Superior temporal gyrus (tissue), 1 donor: ENCODE measurements at regions not wholly inside any gene's neighbourhood (a gene's known extent, or its start where the extent isn't known, plus 50 kb on each side); places are given as distances from the start of the nearest gene placed in this dataset.
"Not testable (repeated sequence)": the region's sequence is repeated elsewhere in the genome, so short reads cannot be mapped to it uniquely, and the experiment has no call there.

Source experiments
- DNase-seq: peaks from one replicate; pipeline ENCODE4 v3.0.0-alpha.2; 2016; ENCODE audit errors: extremely low spot score

DNA sequence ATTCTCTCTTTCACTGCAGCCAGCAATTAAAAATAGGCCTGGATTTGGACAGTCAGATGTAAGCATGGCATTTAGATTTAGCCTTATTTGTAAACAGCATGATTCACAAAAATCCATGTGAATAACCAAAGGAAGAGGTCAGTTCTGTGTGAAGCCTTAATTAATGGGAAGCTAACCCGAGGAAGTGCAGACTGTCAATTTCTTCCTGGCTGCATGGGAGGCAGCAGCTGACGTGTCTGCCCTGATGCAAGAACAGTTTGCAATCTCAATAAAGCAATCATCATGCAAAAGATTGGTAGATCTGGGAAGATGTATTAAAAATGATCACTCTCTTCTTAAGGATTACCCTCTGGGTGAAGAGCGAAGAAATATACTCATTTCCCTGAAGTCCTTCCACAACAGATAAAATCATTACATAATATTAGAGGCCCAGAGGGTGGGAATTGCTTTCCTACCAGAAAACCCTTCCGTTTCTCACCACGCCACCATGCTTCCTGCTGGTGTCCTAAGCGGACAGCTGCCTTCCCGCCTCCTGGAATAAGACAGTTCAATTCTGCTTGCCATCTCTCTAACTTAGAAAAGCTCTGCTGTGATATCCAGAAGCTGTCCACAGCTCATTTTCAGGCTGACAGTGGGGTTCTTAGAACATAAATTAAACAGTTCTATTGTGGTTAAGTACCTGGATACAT is 526.7 kb upstream of the NRP1 start:
- DNase-seq = no peak

DNA sequence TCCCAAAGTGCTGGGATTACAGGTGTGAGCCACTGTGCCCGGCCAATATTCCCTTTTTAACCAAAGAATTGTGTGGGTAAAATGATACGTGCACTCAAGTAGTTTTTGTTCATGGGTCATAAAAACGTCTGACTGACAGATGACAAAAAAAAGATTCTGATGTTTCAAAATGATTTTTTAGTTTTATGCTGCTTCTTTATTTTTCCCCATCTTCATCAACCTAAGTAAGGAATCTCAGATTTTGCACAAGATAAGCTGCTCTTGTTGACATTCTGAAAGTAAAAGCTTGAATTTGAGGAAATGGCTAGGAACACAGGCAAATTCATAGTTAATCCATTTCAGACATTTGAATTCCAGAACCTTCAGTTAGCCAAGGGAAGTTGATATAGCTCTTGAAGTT is 526.1 kb upstream of the NRP1 start:
- DNase-seq = no peak

DNA sequence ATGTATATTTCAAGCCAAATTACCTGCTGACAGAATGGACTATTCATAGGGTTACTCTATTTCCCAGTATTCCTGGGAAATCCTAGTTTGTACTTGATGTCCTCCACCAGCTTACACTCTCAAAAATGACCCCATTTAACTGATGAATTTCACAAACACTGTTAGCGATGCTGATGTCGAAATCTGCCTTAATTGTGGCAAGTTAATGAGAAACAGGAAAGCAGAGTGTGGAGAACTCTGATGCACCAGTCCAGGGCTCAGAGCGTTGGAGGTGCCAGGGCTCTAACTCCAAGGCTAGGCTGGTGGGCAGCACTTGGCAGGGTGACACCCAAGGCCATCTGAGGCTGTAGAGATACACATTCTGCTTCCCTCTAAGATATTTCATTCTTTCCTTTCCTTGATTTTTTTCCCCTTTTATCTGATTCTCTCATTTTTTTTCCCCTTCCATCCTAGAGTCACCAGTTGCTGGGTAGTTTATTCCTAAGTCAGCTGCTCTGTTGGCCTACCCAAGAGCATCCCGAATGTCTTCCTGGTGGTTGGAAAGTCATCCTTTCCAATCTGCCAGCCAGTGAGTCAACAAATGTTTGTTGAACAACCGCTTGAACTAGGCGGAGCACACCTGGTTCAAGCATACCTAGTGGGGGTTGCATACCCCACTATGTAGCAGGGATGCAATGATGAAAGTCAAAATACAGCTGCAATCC is 525.0 kb upstream of the NRP1 start:
- no peak for DNase-seq

DNA sequence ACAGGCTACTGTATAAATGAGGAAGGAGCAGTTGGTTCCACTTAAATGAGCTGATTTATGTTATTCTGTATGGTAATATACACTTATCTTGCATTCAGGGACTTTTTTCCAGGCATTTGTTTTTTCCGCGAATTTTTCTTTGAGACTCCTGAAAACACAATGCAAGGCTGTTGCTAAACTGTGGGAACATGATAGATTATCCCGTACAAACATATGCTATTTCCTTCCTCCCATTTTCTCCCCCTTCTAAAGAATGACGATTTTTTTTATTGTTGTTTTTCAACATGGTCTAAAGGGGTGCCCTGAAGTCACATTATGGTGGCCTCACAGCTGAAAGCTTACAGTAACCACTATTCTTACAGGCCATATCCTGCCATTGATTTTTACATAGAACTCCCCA is 523.9 kb upstream of the NRP1 start:
- DNase-seq = no peak

DNA sequence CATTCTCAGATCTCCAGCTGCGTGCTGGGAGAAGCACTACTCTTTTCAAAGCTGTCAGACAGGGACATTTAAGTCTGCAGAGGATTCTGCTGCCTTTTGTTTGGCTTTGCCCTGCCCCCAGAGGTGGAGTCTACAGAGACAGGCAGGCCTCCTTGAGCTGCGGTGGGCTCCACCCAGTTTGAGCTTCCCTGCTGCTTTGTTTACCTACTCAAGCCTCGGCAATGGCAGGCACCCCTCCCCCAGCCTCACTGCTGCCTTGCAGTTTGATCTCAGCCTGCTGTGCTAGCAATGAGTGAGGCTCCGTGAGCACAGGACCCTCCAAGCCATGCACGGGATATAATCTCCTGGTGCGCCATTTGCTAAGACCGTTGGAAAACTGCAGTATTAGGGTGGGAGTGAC is 518.8 kb upstream of the NRP1 start:
- not testable (repeated sequence) for DNase-seq

DNA sequence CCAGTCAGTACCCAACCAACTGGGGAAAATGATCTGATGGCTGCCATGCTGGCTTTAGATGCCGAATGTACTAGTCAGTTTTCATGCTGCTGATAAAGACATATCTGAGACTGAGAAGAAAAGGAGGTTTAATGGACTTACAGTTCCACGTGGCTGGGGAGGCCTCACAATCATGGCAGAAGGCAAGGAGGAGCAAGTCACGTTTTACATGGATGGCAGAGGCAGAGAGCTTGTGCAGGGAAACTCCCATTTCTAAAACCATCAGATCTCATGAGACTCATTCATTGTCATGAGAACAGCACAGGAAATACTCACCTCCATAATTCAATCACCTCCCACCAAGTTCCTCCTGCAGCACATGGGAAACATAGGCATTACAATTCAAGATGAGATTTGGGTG is 508.9 kb upstream of the NRP1 start:
- no peak for DNase-seq

DNA sequence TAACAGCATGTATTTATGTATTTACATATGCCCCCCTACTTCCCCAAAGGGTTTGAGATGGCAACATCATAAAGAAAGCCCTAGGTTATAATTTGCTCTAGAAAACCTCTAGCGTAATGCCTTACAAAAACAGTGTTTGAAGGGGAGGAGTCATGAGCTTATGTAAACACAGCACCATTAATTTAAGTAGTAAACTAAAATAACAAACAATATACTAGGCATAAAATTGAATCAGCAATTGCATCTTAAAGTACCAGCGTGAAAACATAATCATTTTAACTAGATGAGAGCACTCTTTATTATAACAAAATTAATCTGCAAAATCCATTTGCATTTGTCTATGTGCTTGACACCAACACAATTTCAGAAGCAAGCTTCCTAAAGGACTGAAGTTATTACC is 507.2 kb upstream of the NRP1 start:
- no peak for DNase-seq

DNA sequence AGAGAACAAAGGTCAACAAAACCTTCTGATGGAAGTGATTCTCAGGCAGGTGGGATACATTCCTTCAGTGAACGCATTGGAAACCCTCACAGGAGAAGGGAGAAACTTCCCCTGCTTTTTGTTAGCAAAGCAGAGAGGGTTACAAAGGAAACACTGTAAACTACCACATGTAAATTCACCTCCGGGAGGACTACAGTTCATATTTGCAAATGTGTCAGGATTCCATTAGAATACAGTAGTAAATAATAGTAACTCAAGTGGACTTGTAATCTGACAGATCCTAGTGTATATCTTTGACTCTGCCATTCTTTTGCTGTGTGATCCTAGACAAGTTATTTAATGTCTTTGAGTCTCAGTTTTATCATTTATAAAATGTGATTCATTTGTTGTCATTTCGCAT is 504.3 kb upstream of the NRP1 start:
- DNase-seq = no peak

DNA sequence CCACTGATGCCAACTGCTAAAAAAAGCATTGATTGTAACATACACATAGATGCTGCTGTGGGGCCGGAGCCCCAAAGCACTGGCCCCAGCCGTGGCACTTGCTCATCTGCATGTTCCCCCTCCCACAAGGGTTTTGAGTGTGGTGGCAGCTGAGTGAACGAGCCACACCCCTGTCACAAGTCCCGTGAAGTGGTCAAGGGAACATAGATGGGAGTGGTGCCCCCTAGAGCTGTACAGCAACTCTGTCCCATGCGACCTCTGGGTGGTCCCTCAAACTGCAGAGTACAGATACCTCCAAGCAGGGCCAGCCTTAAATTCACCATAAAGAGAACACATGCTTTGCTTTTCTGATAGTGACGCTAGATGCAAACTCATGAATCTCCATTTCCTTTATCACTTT is 503.3 kb upstream of the NRP1 start:
- DNase-seq = no peak

DNA sequence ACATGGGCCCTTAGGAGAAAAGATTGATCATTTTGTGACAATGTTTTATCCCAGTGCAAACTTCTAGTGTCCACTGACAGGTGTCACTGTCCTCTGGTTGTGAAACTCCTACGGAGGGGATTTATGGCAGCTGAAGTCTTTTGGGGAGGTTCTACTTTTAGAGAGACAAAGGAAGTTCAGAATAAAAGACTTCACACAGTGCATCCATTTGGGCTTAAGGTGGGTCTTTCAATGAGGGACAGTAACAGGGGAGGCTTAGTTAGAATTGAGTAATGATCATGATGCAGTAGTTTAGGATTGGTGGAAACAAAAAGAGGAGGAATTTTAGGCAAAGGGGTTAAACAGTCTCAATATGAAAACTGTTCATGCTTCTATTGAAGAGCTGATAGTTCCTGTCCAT is 501.1 kb upstream of the NRP1 start:
- DNase-seq = no peak

DNA sequence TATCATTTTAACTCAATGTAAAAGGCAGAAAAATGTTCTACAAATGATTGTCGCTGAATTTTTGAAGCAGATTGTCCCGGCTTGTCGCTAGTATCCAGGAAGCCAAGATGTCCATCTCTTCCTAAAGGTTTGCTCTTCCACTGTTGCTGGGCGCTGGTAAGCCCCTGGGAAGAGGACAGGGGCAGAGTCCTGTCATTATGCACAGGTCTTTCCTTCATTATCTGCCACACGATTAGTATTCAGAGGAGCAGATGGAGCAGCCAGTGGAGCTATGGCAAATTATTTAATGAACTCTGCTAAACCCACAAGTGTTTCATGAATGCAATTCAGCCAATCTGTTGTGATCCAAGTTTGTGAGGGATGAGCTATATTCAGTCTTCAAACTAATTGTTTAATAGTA is 499.1 kb upstream of the NRP1 start:
- no peak for DNase-seq

DNA sequence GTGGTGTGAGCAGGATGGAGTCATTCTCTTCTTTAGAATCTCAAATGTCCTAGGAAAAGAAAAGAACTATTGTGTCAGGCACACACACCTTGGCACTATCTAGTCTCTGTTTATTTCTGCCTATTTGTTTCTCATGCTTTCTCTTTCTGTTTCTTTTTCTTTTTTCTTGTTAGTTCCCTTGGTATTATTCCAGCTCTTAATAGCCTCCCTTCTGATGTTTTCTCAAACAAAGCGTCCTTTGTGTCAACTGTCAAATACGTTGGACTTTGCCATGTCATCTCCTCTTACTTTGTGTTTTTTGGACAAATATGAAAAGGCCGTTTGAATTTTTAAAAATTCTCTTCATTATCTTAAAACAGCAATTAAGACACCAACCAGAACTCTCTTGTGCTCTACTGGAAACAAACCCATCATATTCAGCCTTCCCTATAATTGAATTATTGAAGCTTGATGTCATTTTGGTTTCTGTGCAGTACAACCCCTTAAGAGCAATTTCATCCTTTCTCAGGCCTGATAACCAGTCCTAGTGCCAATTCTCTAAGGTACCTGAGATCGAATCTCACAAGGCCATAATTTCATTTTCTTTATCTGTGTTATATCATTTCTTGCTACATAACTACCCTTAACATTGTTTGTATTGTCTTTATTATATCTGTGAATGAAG is 497.8 kb upstream of the NRP1 start:
- no peak for DNase-seq

DNA sequence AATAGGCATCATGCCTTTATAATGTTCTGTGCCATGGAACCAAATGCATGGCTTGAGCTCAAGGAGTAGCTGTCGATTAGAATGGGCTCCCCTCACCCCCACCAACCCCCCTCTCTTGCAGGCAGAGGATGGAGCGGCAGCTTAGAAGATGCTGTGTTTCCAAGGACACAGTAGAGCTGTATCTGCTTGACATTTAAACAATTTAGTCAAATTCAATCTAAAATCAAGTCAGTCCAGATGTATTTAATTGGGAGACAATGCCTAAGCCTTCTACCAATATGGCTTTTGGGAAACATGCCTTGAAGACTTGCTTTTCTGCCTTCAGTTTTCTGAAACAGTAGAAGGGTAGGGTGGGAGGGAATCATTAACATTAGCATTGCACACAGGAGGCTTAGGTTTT is 497.1 kb upstream of the NRP1 start:
- DNase-seq = no peak

DNA sequence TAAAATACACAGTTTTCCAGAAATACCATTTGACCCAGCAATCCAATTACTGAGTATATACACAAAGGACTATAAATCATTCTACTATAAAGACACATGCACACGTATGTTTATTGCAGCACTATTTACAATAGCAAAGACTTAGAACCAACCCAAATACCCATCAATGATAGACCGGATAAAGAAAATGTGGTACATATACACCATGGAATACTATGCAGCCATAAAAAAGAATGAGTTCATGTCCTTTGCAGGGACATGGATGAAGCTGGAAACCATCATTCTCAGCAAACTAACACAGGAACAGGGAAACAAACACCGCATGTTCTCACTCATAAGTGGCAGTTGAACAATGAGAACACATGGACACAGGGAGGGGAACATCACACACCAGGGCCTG is 495.4 kb upstream of the NRP1 start:
- DNase-seq = not testable (repeated sequence)

DNA sequence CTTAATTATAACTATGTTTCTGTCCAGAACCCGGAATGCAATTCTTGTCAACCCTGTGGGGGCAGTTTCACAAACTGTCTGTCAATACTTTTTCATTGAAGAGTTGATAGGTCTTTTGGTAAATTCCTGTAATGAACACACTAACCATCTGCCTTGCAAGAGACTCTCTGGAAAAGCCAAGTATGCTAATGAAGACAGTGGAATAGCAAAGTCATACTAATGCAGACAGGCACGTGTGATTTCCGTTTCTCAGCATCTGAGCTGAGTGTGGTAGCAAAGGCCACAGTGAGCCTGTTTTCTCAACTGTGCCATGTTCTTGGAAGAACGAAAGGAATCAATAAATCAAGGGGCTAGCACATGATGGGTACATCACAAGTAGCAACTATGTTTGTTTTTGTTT is 494.1 kb upstream of the NRP1 start:
- DNase-seq = no peak

DNA sequence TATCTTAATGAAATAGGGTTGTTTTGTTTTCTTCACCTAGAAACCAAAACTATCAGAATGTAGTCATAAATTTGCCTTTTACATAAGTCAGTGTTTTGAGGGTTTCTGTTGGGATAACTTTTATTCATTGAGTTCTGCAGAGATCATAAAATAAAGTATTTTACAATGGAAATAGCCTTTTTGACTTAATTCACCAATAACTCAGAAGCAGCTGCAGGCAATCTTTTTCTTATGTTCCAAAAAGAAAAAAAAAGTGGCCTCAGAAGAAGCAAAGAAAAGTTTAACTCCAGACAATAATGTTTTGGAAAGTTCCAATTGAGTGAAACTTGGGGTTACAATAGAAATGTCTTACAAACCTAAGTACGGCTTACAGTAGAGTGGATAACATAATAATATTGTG is 491.7 kb upstream of the NRP1 start:
- DNase-seq = no peak

DNA sequence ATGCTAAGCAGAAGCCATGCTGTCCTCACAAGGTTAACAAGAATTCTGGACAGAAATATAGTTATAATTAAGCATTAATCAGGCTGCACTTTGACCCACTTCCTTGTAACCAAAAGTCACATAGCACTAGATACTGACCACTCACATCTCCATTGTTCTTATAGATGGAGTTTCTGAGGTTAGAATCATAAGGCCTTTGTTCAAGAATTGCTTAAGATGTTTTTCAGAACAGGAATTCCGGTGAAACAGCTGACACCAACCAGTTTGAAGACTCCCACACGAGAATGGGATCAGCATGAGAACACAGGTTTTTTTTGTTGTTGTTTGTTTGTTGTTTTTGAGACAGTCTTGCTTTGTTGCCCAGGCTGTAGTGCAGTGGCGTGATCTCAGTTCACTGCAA is 488.3 kb upstream of the NRP1 start:
- no peak for DNase-seq

DNA sequence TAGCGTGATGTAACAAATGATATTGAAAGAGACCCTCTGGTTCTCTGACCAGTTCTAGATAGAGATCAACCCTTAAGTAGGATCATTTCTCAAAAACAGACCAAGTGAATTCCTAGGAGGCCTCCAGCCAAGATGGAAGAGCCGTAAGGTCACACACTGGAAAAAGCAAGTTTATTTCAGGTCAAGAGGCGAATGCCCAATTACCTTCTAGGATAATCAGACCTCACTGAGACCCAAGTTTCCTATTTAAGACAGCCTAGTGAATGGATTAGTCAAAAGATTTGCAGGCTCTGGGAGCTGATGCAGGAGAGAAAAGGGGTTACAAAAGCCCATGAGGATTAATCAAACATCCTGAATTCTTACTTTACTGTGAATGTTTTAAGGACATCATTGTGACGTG is 486.1 kb upstream of the NRP1 start:
- DNase-seq = no peak

DNA sequence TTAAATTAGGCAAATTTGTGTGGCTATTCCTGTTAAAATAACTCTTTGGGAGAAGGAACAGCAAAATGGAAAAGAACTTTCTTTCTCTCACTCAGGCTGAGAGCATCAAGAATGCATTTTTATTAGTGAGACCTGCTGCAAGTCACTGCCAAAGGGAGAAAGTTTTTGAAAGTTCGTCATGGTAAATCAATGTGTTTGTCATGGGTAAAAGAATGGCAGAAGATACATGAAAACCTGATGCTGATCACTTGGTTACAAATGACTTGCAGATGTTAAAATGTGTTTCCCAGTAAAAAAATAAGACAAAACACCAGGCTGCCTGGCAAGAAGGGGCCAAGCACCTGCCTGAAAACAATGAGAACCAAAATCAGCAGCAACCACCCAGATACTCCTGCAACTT is 484.7 kb upstream of the NRP1 start:
- DNase-seq = no peak

DNA sequence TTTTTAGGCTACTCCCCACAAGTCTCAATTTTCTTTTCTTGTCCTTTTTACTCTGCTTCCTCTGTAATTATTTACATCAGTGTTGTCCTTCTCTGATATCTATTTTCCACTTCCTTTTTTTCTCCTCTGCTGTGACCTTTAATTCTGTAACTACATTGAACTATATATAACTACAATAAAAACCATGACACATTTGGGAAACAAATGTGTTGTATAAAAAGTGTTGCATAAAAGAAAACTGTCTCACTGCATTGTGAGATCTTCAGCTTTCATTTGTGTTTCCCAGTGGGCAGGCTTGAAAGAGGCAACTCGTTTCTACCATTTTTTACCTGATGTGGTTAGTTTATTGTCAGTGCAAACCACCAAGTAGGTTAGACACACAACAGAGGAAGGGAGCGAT is 483.9 kb upstream of the NRP1 start:
- no peak for DNase-seq

DNA sequence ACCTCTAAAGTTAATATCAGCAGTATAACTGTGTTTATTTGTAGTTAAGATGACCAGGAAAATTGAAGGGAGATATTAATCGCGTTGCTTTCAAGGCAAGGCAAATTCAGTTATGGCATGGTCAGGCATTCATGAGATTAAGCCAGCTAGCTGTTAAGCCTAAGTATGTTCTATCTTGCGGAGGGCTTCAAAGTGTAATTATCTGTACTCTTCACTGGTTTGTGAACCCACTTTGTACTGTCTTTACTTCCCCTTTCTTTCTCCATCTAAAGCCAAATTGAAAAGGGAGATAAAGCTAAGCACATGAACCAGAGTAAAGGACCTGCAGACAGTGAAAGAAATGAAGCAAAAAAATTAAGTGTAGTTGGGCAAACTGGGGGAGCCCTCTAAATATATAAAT is 483.1 kb upstream of the NRP1 start:
- DNase-seq = no peak

DNA sequence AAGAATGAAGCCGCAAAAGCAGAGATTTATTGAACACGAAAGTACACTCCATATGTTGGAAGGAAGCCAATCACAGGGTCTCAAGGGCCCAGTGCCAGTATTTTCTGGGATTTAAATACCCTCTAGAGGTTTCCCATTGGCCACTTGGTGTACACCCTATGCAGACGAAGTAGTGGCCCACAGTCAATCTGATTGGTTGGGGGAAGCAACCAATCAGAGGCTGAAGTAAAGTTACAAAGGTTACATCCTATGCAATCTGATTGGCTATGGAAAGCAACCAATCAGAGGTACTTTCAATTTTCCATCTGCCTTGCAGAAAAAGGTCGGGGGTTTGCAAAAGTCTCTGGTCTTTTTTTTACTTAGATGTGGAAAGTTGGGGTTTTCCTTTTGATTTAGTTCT is 481.3 kb upstream of the NRP1 start:
- DNase-seq = no peak

DNA sequence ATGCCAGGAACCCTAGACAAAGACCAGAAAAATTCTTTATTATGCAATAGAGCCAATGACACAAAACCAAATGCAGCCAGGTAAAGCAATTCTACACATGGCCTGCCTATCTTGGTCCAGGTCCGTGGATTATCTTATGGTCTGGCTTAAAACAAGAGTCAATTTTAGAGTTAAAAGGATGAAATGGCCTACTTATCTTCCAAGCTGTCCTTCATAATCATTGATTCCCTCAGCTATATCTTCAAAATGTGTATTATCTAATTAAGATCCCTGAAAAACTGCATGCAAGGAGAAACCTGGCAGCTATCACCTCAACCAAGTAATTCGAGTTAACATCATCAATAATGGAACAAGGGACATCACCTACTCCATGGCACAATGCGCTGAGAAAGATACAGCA is 479.4 kb upstream of the NRP1 start:
- no peak for DNase-seq
